ENCODE measurements at regions not wholly inside any gene's neighbourhood (a gene's known extent, or its start where the extent isn't known, plus 50 kb on each side); places are given as distances from the start of the nearest gene placed in this dataset.

DNA sequence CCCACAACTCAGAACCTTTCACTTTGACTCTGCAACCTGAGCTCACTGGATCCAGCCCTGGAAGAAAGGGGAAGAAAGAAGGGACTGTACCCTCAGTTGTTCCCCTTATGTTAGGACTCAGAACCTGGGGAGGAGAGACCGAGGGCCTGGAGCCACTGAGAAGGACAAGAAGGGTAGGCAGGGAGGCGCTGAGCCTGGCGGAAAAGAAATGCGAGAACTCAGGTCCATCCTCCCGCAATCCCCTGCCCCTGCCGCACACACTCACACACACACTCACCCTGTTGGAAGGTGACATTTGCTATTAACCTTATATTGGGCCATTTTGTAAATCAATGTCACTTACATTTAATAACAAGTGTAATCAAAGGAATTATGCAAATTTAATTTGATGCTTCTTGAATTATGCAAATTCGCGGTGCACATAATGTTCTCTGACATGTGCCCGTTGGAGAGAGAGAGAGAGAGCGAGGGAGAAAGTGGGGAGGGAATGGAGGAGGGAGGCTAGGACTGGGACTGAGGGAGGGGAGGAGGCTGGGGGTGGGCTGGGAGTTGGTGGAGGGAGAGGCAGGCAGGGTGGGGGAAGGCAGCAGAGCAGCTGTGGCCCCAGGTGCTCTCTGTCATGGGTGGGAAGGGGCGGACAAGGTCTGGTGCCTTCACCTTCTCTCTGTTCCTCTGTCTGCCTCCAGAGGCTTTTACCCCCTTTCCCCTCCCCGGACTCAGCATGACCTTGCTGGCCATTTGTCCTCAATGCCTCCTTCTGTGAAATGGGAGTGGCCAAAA lies 99.6 kb upstream of the PAX2 start:
- TF ChIP-seq POLR2A (IDR thresholded peaks at IDR 0.05) (no peak), EP300 (IDR thresholded peaks at IDR 0.05) (no peak)
- TF ChIP-seq, protein P1, sequence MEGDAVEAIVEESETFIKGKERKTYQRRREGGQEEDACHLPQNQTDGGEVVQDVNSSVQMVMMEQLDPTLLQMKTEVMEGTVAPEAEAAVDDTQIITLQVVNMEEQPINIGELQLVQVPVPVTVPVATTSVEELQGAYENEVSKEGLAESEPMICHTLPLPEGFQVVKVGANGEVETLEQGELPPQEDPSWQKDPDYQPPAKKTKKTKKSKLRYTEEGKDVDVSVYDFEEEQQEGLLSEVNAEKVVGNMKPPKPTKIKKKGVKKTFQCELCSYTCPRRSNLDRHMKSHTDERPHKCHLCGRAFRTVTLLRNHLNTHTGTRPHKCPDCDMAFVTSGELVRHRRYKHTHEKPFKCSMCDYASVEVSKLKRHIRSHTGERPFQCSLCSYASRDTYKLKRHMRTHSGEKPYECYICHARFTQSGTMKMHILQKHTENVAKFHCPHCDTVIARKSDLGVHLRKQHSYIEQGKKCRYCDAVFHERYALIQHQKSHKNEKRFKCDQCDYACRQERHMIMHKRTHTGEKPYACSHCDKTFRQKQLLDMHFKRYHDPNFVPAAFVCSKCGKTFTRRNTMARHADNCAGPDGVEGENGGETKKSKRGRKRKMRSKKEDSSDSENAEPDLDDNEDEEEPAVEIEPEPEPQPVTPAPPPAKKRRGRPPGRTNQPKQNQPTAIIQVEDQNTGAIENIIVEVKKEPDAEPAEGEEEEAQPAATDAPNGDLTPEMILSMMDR (IDR thresholded peaks at IDR 0.05), result no peak

Data from tibial nerve (tissue), 4 donors.